Hematopoietic multipotent progenitor cell treated with erythropoietin and hydrocortisone succinate and interleukin-3 and kit ligand, for 4 days (in vitro differentiated cells): ENCODE measurements at regions not wholly inside any gene's neighbourhood (a gene's known extent, or its start where the extent isn't known, plus 50 kb on each side); places are given as distances from the start of the nearest gene placed in this dataset.

Experiments used
- DNase-seq: peaks from one replicate; pipeline ENCODE4 v3.0.0-alpha.2; 2015

DNA sequence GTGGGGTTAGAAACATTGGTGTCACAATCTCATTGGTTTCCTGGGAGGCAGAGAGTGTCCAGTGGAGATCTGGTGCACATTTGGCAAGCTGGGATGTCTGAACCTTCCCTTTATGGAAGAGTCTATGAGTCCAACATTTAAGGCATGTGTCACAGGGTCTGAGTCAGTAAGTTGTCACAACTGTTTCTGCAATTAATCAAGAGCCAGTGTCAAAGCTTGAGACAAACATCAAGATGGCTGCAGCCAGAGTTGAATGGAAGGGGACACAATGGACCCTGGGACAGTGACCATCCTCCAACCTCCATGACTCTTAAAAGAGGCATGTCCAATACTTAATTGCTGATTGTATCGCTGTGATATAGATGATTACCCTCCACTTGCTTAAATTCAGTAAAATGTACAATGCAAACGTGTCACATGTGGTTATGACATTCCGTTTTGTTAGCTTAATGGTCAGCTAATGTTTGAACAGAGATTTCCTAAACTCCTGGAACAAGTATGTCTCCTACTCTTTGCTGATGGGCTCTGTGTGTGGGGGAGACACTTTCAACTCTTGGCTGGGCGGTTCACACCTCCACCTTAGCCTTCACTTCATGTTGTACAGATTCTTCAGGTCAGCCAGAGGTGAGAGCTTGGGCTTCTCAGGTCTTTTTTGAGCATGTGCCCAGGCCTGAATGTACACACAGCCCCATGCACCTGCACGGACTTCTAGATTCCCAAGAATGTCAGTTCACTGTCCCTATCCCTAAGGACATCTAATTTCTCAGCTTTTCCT is 79.9 kb upstream of the PRR23E start:
- DNase-seq, result no peak

DNA sequence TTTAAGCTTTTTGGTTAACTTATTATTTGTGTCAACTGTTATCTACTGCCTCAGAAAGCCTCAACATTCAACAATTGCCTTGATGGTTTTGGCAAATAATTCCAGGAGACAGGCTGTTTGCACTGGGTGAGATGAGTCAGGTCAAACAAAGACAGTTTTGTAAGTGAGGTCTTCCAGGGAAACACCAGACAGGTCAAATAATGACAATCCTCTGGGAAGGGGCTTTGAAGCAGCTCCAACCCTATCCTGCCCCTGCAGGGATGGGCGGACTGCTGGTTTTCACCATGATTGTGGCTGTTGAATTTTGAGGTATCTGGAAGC is 79.4 kb upstream of the PRR23E start:
- DNase-seq, result no peak

DNA sequence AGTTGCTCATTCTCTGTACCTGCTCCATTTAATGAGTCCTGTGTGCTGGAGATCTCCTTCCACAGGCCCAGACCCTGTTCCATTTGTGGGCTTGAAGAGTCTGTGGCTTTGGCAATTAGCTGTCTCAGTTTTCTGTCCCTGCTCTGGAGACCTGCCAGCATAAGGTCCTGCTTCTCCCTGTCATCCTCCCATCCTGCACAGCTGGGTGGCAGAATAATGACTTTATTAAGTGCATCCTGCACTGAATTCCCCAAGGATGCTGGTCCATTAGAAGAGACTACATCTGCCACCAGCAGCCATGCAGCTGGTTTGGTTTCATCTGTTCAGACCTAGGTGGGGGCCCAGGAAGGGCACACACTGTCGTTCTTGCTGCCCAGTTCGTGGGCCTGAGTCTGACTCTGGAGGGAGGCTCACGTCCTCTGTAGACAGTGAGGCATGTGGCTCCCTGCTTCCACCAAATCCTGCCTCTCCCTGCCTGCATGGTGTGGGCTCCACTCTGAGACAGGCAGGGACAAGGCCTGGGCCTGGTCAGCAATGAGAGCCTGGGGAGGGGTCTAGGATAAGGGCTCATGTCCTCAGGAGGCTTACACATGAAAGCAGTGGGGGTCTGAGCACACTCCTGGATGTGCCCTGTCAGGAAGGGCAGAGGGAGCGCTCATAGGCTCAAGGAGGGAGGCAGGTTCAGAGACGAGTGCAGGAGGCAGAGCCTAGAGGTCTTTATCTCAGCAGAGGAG is 78.4 kb upstream of the PRR23E start:
- DNase-seq, result no peak

DNA sequence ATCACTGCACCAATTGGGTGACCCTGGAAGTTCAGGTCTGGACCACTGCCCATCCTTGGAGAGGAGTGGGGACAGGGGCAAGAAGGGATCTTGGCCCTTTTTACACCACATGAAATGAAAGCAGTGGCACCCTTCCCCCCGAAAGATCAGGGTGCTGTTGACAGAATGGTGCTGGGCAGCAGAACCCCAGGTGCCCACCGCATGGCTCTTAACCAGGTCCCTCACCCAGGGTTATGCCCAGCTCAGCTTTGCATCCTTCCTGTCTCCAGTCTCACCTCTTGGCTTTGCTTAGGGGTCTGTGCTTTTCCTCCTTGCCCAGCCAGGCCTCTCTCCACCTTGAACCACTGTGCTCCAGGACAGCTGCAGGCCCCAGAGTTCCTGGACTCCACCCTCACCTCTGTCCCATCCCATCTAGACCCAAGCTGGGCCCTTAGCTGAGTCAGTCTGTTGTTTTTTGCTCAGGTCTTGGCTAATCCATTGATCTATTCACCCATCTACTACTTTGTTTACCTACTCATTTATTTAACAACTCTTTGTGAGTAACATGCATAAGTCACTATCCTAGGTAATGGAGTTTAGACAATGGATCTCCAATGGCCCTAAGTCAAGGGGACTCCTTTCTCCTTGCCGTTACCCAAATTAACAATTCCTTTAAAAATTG is 77.1 kb upstream of the PRR23E start:
- DNase-seq, result no peak

DNA sequence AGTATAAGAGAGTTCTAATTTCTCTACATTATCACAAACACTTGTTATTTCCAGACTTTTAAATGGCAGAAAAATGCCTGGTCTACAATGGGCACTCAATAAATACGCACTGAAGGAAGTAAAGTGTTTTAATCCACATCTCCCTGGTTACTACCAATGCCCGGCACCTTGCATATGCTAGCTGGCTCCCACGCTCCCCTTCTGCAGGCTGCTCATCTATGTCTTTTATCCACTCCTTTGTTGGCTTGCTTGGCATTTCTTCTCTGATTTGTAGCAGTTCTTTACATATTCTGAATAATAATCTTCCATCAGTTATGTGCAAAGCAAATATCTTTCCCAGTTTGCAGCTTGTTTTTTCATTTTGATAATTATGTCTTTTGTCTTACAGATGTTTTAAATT is 74.6 kb upstream of the PRR23E start:
- DNase-seq, result no peak

DNA sequence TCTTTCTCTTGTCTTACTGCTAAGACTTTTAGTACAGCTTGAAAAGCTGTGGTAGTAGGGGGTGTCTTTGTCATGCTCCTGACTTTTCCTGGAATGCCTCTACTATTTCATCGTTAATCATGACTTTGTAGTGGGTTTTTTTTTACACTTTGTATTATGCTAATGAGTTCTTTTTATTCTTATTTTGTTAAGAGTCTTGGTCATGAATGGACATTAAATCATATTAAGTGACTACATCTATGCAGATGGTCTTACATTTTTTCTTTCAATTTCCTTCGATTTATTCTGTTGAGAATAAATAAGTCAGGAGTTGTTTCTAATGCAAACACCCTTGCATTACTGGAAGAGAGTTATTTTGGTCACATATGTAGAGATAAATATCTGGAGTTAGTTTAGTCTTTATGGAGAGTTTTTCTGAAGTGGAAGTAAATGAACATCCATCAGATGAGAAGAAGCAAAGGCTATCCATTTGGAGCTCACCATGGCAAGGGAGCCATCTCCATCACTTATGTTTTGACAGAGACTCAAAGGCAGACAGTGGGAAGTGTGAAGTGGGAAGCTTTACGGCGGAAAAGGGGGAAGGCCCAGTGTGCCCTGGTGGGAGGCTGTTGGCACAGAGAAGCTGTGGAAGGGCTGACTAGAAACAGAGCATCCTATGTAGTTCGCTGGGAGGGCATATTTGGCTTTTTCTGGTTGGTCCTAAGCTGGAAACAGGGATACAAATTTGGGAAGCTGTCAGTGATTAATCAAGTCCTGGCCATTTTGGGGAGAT is 73.1 kb upstream of the PRR23E start:
- DNase-seq, result no peak

DNA sequence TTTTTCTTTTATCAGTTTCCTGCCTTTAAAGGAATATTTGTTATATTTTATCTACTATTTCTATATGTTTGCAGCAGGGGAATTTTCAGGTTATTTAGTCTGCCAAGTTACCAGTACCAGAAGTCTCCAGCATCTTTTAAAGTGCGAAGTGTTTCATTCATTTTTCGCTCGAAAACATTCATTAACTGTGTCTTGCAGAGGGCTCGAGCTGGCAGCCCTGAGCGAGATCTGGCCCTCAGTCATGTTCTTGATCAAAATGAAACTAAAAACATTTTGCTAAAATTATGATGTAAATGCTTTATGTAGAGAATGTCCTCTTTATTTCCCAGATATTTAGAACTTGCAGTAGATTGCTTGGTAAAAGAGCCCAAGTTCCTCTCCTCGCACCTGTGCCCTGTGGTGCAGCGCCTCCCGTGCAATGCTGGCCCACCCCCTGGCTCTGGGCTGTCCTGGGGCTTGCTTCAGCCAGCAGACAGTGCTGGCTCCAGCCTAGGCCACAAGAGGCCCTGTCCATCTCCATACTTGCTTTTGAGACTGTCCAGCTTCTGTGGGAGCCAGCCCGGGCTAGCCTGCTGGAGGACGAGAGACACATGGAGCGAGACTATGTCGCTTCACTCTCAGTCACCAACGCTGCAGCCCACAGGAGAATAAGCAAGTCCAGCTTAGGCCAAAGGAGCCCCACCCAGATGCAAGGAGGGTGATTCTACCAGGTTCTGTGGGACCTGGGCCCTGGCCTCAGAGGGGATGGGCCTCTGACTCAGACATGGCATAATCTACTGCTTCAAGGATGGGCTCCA is 71.9 kb upstream of the PRR23E start:
- DNase-seq, result no peak

DNA sequence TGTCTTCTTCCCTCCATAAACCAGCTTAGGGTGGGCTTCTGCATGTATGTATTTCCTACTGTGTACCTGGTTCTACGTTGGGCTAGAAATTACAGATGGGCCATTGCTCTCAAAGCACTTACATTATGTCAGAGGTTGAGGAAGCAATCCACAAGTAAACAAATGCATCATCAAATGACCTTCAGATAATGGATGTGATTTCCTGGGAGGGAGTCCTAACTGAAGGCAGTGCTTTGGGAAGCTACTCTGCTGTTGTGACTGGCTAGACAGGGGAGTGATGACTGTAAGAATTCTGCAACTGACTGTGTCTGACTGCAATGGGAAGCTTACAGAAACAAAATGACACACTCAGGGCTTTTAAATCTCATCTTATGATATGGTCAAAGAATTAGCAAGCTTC is 71.0 kb upstream of the PRR23E start:
- DNase-seq, result no peak

DNA sequence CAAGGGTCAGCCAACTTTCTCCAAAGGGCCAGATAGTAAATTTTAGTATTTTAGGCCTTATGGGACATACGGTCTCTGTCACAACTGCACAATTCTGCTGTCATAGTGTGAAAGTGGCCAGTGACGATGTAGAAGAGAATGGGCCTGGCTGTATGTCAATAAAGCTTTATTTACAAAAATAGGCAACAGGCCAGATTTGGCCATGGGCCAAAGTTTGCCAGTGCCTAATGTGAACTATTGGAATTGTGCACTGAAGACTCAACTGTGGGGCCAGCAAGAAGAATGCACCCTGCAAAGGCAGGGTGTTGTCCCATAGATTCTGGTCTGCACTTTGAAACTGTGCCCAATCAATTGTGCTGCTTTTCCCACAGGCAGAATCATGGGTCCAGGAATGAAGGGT is 69.4 kb upstream of the PRR23E start:
- no peak for DNase-seq

DNA sequence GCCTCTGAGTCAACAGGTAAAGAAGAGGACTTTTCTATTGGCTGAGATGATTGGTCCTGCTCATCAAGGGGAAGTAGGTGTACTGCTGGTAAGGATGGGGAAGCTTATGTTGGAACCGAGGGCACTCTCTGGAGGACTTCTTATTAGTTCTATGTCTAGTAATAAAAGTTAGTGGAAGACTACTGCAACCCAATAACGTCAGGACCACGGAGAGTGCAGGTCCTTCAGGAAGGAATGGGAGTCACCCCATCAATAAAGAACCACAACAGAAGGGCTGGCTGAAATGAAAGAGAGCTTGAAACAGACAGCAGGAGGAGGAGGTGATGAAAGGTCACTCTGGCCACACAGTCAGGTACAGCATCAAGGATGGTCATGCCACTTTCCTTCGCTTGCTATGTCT is 68.8 kb upstream of the PRR23E start:
- DNase-seq, result no peak

DNA sequence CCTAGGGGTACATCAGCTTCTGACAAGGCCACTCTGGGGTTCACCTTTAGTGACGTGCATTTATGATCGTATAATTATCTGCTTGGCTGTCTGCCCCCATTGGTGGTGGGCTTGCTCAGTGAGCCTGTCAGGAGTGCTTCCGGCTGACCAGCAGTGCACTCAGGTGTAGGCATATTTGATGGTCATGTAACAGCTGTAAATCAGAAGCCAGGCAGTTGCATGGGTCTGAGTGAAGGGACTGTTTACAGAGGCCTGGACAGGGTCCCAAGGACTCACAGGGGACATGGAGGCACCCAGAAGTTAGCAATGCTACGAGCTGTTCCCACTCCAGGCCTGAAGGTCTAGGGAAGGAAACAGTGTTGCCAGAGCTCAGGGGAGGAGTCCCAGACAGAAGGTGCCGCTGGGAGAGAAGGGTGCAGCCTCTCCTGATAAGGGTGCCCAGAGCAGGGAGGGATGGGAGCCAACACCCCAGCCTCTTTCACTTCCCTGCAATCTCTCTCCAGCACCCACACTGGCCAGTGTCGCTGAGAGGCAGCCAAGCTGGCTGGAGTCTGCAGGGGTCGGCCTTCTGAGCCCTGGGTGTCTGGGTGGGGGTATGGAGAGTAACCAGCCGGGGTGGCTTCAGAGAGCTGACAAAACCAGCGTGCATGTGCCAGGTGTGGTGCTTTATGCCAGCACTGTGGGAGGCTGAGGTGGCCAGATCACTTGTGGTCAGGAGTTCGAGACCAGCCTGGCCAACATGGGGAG is 61.3 kb upstream of the PRR23E start:
- no peak for DNase-seq

DNA sequence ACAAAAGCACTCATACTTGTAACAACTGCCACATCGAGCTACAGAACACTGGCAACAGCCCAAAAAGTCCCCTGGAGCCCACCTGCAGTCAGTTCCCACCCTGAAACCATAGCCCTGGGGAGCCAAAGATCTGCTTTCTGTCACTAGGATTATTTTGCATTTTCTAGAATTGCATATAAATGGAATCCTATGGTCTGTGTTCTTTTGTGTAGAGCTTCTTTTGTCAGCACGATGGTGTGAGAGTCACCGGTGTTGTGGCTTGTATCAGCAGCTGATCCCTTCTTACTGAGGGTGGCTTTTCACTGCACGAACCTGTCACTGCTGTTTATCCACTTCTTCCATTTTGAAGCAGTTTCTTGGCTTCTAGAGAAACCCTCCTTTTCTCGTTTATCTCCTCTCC is 60.1 kb upstream of the PRR23E start:
- DNase-seq, result no peak

DNA sequence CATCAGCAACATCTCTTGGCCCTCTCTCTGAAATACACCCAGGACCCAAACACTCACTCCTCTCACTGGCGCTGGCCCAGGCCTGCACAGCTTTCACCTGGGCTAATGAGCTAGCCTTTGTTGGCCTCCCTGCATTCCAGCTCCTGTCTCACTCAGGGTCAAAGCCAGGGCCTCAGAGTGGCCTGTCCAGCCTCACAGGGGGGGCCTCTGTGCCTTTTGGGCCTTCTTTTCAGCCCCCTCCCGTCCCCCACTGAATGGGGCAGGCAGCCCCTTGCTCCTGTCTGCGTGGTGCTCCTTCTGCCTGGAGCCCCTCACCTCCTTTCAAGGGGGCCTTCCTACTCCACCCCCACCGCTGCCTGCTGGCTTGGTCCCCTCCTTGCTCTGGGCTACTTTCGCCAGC is 59.0 kb upstream of the PRR23E start:
- DNase-seq, result no peak

DNA sequence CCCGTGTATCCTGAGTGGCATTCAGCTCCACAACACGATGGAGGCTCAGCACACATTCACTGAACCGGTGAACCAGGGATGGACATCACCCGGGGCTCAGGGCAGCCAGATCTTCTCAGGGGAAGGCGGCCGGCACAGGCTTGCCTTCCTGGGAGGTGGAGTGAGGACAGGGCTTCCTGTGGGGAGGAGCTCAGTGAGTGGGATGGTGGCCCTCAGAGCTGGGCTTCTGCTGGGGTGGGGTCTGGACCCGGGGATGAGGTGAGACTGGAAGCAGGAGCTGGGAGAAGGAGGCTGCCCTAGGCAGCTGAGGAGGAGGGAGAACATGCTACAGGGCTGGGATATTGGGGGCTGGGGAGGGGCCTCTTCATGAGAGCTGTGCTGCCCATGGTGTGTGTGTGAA is 58.5 kb upstream of the PRR23E start:
- no peak for DNase-seq

DNA sequence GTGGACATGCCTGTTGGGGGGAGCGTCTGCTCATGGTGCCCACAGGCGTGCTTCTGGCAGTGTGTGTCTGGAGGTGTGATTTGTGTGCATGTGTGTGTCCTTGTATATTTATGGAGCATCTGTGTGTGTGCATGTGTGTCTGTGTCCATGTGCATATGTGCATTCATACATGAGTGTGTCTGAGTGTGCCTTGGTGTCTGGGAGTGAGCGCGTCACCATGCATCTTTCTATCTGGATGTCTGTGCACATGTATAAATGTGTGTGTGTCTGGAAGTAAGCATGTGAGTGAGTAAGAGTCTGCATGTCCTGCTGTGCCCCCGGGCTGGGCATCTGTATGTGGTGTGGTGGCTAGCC is 58.1 kb upstream of the PRR23E start:
- DNase-seq, result no peak

DNA sequence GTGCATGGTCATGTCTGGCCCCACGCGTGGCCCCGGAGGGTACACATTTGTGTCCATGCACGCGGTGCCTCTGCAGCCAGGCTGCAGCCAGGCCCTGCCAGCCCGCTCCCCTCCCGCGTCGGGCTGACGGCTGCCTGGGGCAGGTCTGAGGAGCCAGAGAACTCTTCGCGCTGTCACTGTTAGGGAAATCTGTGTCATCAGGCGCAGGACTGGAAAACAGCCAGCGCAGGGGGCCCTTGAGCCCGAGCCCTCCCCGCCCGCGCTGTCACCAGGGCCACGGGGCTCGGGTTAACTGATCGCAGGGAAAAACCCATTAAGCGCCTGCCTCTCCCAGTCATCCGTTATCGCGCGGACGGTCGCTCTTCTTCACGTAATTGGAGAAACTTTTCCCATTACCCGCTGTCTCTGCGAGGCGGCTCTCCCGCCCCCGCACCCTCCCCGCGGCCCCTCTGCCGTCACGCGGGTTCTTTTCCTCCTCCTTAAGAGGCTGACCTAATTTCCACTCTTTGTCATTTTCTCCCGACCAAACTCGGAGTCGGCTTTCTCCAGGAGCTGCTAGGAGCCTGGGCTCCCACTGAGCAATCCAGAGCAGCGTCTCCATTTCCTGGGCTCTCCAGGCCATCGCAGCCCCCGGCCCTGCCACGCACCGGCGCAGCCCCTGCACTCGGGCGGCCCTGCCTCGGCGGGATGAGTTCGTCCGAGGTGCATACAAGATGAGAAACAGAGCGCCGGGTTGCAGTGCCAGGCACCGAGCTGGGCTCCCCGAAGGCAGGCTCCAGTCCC is 57.5 kb upstream of the PRR23E start:
- peak; percentile 5 for DNase-seq

DNA sequence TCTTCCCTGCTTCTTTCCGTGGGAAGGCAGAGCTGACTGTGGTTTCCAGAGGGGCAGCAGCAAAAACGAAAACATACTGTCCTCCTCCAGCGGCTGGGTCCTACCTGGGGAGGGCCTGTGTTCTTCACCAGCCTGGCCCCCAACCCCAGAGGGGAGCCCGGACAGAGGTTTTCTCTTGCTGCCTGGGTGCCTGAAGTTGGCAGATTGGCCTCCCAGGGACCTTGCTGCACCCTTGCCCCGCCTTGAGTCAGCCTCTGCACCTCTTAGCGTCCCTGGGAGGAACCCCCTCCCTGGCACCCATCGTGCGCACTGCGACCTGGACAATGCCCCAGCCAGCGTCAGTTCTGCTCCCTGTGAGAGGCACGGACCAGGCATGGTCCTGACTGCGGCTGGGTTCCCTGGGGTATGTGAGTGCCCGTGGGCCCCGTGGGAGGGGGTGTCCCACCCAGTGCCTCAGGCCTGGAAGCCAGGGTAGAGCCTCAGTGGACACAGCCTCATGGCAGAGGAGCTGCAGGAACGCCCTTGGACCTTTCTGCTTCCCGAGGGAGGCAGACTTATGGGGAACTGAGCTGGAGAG is 56.8 kb upstream of the PRR23E start:
- no peak for DNase-seq

DNA sequence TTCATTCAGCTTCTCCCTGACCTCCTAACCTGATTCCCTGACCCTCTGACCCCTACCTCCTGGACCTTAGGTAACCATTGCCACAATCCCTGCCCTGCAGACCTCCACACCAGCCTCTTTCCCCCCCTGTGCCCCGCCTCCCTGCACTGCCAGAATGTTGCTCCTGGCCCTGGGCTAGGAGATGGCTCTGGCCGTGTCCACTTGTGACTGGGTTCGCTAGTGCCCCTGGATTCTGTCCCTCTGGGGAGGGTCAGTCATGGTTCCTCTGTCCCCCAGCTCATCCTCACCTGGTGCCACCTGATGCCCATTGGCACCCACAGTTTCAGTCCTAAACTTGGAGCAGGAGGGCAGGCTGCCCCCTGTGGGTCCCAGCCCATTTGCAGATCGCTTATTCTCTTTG is 56.2 kb upstream of the PRR23E start:
- no peak for DNase-seq

DNA sequence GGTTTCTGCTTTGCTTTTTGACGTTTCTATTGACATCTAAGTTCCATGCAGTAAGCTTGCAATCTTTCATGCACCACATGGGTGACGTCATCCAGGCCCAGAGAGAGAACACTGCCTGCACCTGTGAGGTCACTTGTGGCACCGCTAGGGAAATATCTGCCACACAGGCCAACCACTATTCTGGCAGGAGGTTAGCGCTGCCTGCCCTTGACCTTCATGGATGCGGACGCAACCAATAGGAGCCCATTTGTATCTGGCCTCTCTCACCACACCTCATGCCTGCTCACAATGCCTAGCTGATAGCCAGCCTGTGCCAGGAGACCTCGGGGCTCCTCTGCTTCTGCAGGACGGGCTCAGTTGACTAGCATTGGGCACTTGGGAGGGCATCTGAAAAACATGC is 55.8 kb upstream of the PRR23E start:
- DNase-seq, result no peak

DNA sequence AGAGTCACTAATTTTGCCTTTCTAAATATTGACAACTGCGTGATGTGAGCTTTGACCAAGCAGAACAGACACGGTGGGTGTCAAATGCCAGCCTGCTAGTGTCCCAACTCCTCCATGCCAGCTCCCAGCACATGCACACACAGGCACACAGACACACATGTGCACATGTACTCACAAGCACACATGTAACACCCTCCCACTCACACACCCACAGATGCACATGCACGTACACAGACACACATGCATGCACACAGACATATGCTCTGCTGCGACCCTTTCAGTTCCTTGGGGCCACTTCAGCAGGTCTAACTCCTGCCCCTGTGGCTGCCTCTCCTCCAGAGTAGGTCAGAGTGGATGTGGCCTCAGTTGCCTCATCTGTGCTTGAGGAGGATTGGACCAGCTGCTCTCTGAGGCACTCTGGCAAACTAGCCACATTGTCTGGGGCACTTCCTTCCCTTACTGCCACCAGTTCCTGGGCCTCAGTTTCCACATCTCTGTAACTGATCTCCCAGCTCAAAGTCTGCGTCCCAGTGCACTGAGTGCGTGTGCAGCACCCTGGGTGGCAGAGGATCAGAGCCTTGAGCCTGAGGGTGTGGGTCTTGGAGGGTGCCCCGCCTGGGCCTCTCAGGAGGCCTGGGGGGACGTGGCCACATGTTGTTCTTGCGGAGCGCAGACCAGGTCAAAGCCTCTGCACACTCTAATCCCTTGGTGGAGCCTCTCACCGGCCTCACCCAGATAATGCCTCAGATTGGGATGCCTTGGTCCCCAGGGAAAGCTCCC is 55.0 kb upstream of the PRR23E start:
- DNase-seq, result no peak
